HEK293 (cell line): ENCODE measurements at regions not wholly inside any gene's neighbourhood (a gene's known extent, or its start where the extent isn't known, plus 50 kb on each side); places are given as distances from the start of the nearest gene placed in this dataset.

ENCODE experiments used
- CTCF ChIA-PET: fragments of 350-600 bp; formaldehyde crosslinking; extraction: SDS; loops from one replicate; lab custom pipeline; 2021; ENCODE audit warnings: antibody characterized with exemption; lab: Yijun Ruan, JAX
- POLR2A ChIA-PET: fragments of 300-600 bp; formaldehyde crosslinking; extraction: SDS; loops from one replicate; lab custom pipeline; 2020; ENCODE audit warnings: antibody characterized with exemption, inconsistent platforms; lab: Yijun Ruan, JAX
- H3K27ac ChIP-seq: fragments of 200-500 bp; sonication (Bioruptor generic); 2 replicates; pipeline ENCODE4 v1.5.1; 2014; ENCODE audit warnings: low read depth, low read length, control low read depth, inconsistent platforms; ENCODE audit errors: extremely low read depth
- H3K36me3 ChIP-seq, 2 experiments: fragments of 200-500 bp in 1 of 2; sonication (Bioruptor generic) in 1 of 2; 1 replicate in 1 of 2; 2 replicates in 1 of 2; pipeline ENCODE4 v1.5.1; 2014 to 2017; ENCODE audit warnings: inconsistent platforms in 2 of 2, low read length in 2 of 2; ENCODE audit not compliant: control insufficient read depth in 2 of 2, insufficient read depth in 1 of 2
- H3K4me1 ChIP-seq: fragments of 200-500 bp; sonication (Bioruptor generic); 2 replicates; pipeline ENCODE4 v1.5.1; 2014; ENCODE audit warnings: mild to moderate bottlenecking, low read length, inconsistent platforms; ENCODE audit not compliant: control insufficient read depth, insufficient read depth
- H3K4me3 ChIP-seq: 2 replicates; pipeline ENCODE4 v1.5.1; 2011; ENCODE audit warnings: low read depth, mild to moderate bottlenecking, control low read depth, low read length, moderate library complexity
- H3K9me3 ChIP-seq: fragments of 200-500 bp; sonication (Bioruptor generic); 2 replicates; pipeline ENCODE4 v1.5.1; 2014; ENCODE audit warnings: low read depth, low read length, inconsistent platforms; ENCODE audit not compliant: control insufficient read depth, insufficient read depth
- GLI2 ChIP-seq: fragments of 450-650 bp; formaldehyde crosslinking; IDR thresholded peaks from 2 replicates; pipeline ENCODE4; 2017; ENCODE audit warnings: missing biosample characterization, missing genetic modification characterization, low read depth, borderline replicate concordance
- HOXD13 ChIP-seq: sonication (generic); formaldehyde crosslinking; IDR thresholded peaks from 2 replicates; pipeline ENCODE4 v1.8.0; 2022; ENCODE audit warnings: missing genetic modification reagents, borderline replicate concordance
- OVOL3 ChIP-seq: fragments of 450-650 bp; formaldehyde crosslinking; IDR thresholded peaks from 2 replicates; pipeline ENCODE4 v1.5.1; 2016; ENCODE audit warnings: missing biosample characterization, missing genetic modification characterization
- SALL2 ChIP-seq: fragments of 450-650 bp; formaldehyde crosslinking; IDR thresholded peaks from 2 replicates; pipeline ENCODE4 v1.5.0; 2017; ENCODE audit warnings: missing biosample characterization, mild to moderate bottlenecking, missing genetic modification characterization, borderline replicate concordance
- ZBTB1 ChIP-seq: fragments of 450-650 bp; formaldehyde crosslinking; IDR thresholded peaks from 2 replicates; pipeline ENCODE4 v1.5.1; 2016; ENCODE audit warnings: missing biosample characterization, missing genetic modification characterization
- ZBTB8A ChIP-seq: fragments of 450-650 bp; formaldehyde crosslinking; IDR thresholded peaks from 2 replicates; pipeline ENCODE4 v1.5.1; 2016; ENCODE audit warnings: missing biosample characterization, missing genetic modification characterization
- ZFHX2 ChIP-seq: fragments of 450-650 bp; formaldehyde crosslinking; conservative IDR thresholded peaks from 2 replicates; pipeline ENCODE4 v1.5.1; 2016; ENCODE audit warnings: missing biosample characterization, missing genetic modification characterization
- ZFP37 ChIP-seq: fragments of 450-650 bp; formaldehyde crosslinking; IDR thresholded peaks from 2 replicates; pipeline ENCODE4 v1.5.1; 2016; ENCODE audit warnings: missing biosample characterization, missing genetic modification characterization
- ZNF133 ChIP-seq: fragments of 450-650 bp; formaldehyde crosslinking; IDR thresholded peaks from 2 replicates; pipeline ENCODE4 v1.5.1; 2016; ENCODE audit warnings: missing biosample characterization, missing genetic modification characterization
- ZNF174 ChIP-seq: fragments of 450-650 bp; formaldehyde crosslinking; IDR thresholded peaks from 2 replicates; pipeline ENCODE4 v1.5.0; 2017; ENCODE audit warnings: missing biosample characterization, mild to moderate bottlenecking, missing genetic modification characterization
- ZNF2 ChIP-seq: fragments of 450-650 bp; formaldehyde crosslinking; IDR thresholded peaks from 2 replicates; pipeline ENCODE4 v1.5.1; 2016; ENCODE audit warnings: missing biosample characterization, missing genetic modification characterization
- ZNF266 ChIP-seq: fragments of 450-650 bp; formaldehyde crosslinking; IDR thresholded peaks from 2 replicates; pipeline ENCODE4 v1.5.1; 2016; ENCODE audit warnings: missing biosample characterization, missing genetic modification characterization, low read depth
- ZNF335 ChIP-seq: fragments of 450-650 bp; formaldehyde crosslinking; conservative IDR thresholded peaks from 2 replicates; pipeline ENCODE4 v1.5.1; 2016; ENCODE audit warnings: missing biosample characterization, missing genetic modification characterization
- ZNF354C ChIP-seq: fragments of 450-650 bp; formaldehyde crosslinking; IDR thresholded peaks from 2 replicates; pipeline ENCODE4 v1.5.1; 2016; ENCODE audit warnings: missing biosample characterization, missing genetic modification characterization, low read depth, borderline replicate concordance
- ZNF404 ChIP-seq: fragments of 450-650 bp; formaldehyde crosslinking; IDR thresholded peaks from 2 replicates; pipeline ENCODE4 v1.5.1; 2017; ENCODE audit warnings: missing biosample characterization, missing genetic modification characterization
- ZNF600 ChIP-seq: fragments of 450-650 bp; formaldehyde crosslinking; IDR thresholded peaks from 2 replicates; pipeline ENCODE4 v1.5.1; 2016; ENCODE audit warnings: missing biosample characterization, missing genetic modification characterization
- ZNF621 ChIP-seq: fragments of 450-650 bp; formaldehyde crosslinking; IDR thresholded peaks from 2 replicates; pipeline ENCODE4 v1.5.1; 2017; ENCODE audit warnings: missing biosample characterization, missing genetic modification characterization
- ZNF623 ChIP-seq: fragments of 450-650 bp; formaldehyde crosslinking; IDR thresholded peaks from 2 replicates; pipeline ENCODE4 v1.5.1; 2016; ENCODE audit warnings: missing biosample characterization, missing genetic modification characterization
- ZNF626 ChIP-seq: fragments of 450-650 bp; sonication (Bioruptor Pico); formaldehyde crosslinking; IDR thresholded peaks from 2 replicates; pipeline ENCODE4 v1.5.1; 2018; ENCODE audit warnings: missing biosample characterization, missing genetic modification characterization, inconsistent platforms
- ZNF654 ChIP-seq: fragments of 450-650 bp; formaldehyde crosslinking; IDR thresholded peaks from 2 replicates; pipeline ENCODE4 v1.5.1; 2016; ENCODE audit warnings: low read depth, missing biosample characterization, missing genetic modification characterization
- ZNF660 ChIP-seq: fragments of 450-650 bp; IDR thresholded peaks from 2 replicates; pipeline ENCODE4 v1.5.1; 2018; ENCODE audit warnings: missing biosample characterization, mild to moderate bottlenecking, missing genetic modification characterization
- TF ChIP-seq, protein P1 (sequence below): fragments of 450-650 bp; formaldehyde crosslinking; IDR thresholded peaks from 2 replicates; pipeline ENCODE4 v1.5.1; 2016; ENCODE audit warnings: missing biosample characterization, missing genetic modification characterization, low read depth
- TF ChIP-seq, protein P2 (sequence below): fragments of 450-650 bp; formaldehyde crosslinking; IDR thresholded peaks from 2 replicates; pipeline ENCODE4; 2016; ENCODE audit warnings: missing biosample characterization, missing genetic modification characterization
- TF ChIP-seq, protein P3 (sequence below): fragments of 450-650 bp; formaldehyde crosslinking; IDR thresholded peaks from 2 replicates; pipeline ENCODE4 v1.5.1; 2016; ENCODE audit warnings: missing biosample characterization, missing genetic modification characterization
- TF ChIP-seq, protein P4 (sequence below): IDR thresholded peaks from 2 replicates; pipeline ENCODE4 v1.6.1; 2011; ENCODE audit warnings: mild to moderate bottlenecking, low read depth, low read length, borderline replicate concordance

DNA sequence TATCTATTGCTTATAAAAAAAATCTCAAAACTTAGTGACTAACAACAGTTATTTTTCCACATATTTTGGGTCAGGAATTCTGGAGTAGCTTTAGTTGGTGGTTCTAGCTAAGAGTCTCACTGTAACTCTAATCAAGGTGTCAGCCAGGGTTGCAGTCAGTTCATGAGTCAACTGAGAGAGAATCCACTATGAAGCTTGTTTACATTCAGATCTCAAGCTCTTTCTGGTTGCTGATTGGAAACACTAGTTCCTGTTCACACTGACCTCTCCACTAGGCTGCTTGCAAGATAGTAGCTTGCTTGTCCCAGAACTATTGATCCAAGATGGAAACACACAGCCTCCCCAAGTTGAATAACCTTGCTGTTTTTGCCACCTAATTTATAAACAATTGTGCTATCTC, 1192.1 kb upstream of the B3GALT2 start:
- H3K4me1 ChIP-seq: no peaks in the 10 kb centered on the region
- H3K27ac ChIP-seq: no peak overlapping the region
- no peaks in the 10 kb centered on the region for H3K36me3 ChIP-seq
- no peaks in the 10 kb centered on the region for H3K9me3 ChIP-seq
- H3K4me3 ChIP-seq: no peak overlapping the region
- ChIA-PET CTCF (no interaction called here), POLR2A (no interaction called here)
- TF ChIP-seq ZNF133 (no peak), ZNF404 (no peak), ZNF354C (no peak), OVOL3 (no peak), ZBTB8A (tag by site-specific recombination) (no peak), ZNF660 (no peak), ZNF335 (tag by site-specific recombination) (no peak), SALL2 (no peak)
- TF ChIP-seq, protein P1, sequence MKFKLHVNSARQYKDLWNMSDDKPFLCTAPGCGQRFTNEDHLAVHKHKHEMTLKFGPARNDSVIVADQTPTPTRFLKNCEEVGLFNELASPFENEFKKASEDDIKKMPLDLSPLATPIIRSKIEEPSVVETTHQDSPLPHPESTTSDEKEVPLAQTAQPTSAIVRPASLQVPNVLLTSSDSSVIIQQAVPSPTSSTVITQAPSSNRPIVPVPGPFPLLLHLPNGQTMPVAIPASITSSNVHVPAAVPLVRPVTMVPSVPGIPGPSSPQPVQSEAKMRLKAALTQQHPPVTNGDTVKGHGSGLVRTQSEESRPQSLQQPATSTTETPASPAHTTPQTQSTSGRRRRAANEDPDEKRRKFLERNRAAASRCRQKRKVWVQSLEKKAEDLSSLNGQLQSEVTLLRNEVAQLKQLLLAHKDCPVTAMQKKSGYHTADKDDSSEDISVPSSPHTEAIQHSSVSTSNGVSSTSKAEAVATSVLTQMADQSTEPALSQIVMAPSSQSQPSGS: no peak

DNA sequence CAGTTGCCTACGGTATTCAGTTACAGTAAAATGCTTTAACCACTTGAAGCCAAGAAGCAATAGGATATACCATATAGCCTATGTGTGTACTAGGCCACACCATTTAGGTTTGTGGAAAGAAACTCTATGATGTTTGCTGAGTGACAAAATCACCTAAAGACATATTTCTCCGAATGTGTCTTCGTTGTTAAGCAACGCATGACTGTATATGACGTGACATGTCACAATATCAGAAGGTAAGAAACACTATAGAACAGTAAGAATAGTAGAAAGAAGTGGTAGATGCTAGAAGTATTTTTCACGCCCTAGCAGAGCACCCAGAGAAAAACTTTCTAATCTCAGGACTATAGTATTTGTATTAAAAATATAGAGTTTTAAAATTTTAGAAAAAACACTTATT, 1188.2 kb upstream of the B3GALT2 start:
- CTCF ChIA-PET: no interaction called here
- H3K27ac ChIP-seq: no peak overlapping the region
- TF ChIP-seq ZNF621 (tag by site-specific recombination): no peak
- POLR2A ChIA-PET: no interaction called here
- no peaks in the 10 kb centered on the region for H3K9me3 ChIP-seq
- no peaks in the 10 kb centered on the region for H3K4me1 ChIP-seq
- H3K36me3 ChIP-seq: no peaks in the 10 kb centered on the region
- H3K4me3 ChIP-seq: no peak overlapping the region

DNA sequence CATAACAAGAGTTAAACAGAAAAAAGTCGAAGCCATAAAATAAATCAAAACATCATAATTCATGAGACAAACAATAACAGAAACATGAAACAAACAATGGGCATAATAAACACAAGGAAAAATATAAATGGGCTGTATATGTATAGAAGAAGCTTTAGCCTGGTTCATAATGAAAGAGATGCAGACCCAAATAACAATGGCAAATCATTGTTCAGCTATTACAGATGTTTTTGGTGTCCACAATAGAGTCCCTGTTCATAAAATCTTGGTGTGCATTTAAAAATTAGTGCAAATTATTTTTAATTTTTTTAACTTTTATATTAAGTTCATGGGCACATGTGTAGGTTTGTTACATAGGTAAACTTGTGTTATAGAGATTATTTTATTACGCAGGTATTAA, 1185.9 kb upstream of the B3GALT2 start:
- POLR2A ChIA-PET: no interaction called here
- Histone ChIP-seq H3K4me3 (no peak overlapping the region), H3K4me1 (no peaks in the 10 kb centered on the region), H3K36me3 (no peaks in the 10 kb centered on the region), H3K9me3 (no peaks in the 10 kb centered on the region), H3K27ac (no peak overlapping the region)
- TF ChIP-seq ZBTB1 (tag by site-specific recombination) (no peak), ZFHX2 (no peak)
- CTCF ChIA-PET: no interaction called here

DNA sequence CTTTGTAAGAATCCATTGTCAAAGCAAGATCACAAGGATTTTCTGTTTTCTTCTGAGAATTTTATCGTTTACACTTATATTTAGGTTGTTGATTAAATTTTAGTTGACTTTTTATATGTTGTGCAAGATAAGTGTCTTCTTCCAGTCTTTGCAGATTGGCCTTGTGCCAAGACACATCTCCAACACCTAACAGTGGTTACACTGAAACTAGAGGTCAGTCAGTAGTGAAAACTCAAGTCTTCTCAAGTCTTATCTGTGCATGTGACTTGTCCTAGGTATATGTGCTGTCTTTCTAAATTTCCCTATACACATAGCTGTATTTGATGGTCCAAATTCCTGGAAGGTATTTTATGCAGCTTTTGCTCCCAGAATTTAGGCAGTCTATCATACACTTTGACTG, 1183.2 kb upstream of the B3GALT2 start:
- ChIA-PET POLR2A (no interaction called here), CTCF (no interaction called here)
- Histone ChIP-seq H3K4me1 (no peaks in the 10 kb centered on the region), H3K9me3 (no peaks in the 10 kb centered on the region), H3K27ac (no peak overlapping the region), H3K4me3 (no peak overlapping the region), H3K36me3 (no peaks in the 10 kb centered on the region)
- TF ChIP-seq, protein P2, sequence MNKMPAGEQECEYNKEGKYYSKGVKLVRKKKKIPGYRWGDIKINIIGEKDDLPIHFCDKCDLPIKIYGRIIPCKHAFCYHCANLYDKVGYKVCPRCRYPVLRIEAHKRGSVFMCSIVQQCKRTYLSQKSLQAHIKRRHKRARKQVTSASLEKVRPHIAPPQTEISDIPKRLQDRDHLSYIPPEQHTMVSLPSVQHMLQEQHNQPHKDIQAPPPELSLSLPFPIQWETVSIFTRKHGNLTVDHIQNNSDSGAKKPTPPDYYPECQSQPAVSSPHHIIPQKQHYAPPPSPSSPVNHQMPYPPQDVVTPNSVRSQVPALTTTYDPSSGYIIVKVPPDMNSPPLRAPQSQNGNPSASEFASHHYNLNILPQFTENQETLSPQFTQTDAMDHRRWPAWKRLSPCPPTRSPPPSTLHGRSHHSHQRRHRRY (tag by site-specific recombination): no peak
- TF ChIP-seq ZNF600 (no peak), ZNF626 (tag by site-specific recombination) (no peak), ZNF623 (tag by site-specific recombination) (no peak), ZNF2 (tag by site-specific recombination) (no peak), ZNF174 (tag by site-specific recombination) (no peak), ZFP37 (tag by site-specific recombination) (no peak), GLI2 (tag by site-specific recombination) (no peak), ZNF266 (no peak), HOXD13 (CRISPR knock-in tag) (no peak), ZNF404 (no peak), ZNF654 (tag by site-specific recombination) (no peak)
- TF ChIP-seq, protein P3, sequence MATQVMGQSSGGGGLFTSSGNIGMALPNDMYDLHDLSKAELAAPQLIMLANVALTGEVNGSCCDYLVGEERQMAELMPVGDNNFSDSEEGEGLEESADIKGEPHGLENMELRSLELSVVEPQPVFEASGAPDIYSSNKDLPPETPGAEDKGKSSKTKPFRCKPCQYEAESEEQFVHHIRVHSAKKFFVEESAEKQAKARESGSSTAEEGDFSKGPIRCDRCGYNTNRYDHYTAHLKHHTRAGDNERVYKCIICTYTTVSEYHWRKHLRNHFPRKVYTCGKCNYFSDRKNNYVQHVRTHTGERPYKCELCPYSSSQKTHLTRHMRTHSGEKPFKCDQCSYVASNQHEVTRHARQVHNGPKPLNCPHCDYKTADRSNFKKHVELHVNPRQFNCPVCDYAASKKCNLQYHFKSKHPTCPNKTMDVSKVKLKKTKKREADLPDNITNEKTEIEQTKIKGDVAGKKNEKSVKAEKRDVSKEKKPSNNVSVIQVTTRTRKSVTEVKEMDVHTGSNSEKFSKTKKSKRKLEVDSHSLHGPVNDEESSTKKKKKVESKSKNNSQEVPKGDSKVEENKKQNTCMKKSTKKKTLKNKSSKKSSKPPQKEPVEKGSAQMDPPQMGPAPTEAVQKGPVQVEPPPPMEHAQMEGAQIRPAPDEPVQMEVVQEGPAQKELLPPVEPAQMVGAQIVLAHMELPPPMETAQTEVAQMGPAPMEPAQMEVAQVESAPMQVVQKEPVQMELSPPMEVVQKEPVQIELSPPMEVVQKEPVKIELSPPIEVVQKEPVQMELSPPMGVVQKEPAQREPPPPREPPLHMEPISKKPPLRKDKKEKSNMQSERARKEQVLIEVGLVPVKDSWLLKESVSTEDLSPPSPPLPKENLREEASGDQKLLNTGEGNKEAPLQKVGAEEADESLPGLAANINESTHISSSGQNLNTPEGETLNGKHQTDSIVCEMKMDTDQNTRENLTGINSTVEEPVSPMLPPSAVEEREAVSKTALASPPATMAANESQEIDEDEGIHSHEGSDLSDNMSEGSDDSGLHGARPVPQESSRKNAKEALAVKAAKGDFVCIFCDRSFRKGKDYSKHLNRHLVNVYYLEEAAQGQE (tag by site-specific recombination): no peak
- TF ChIP-seq, protein P4, sequence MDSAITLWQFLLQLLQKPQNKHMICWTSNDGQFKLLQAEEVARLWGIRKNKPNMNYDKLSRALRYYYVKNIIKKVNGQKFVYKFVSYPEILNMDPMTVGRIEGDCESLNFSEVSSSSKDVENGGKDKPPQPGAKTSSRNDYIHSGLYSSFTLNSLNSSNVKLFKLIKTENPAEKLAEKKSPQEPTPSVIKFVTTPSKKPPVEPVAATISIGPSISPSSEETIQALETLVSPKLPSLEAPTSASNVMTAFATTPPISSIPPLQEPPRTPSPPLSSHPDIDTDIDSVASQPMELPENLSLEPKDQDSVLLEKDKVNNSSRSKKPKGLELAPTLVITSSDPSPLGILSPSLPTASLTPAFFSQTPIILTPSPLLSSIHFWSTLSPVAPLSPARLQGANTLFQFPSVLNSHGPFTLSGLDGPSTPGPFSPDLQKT: no peak
